GM19452 (cell line): ENCODE measurements at regions not wholly inside any gene's neighbourhood (a gene's known extent, or its start where the extent isn't known, plus 50 kb on each side); places are given as distances from the start of the nearest gene placed in this dataset.
A peak's percentile ranks its signal among the peaks of the same experiment; 100 is the strongest.
"Not testable (repeated sequence)": the region's sequence is repeated elsewhere in the genome, so short reads cannot be mapped to it uniquely, and the experiment has no call there.

Source experiments
- ATAC-seq: cut with Tn5 transposase; IDR thresholded peaks from one replicate; pipeline ENCODE4 v1.9.1; 2021; ENCODE audit not compliant: unreplicated experiment

- ATAC-seq: no peak
These were observed 63.4 kb upstream of the NAMPT start for GRCh38 chr7:106348231-106348630.

- no peak for ATAC-seq
These were observed 62.5 kb upstream of the NAMPT start for GRCh38 chr7:106347229-106347833.

- peak; percentile 91 for ATAC-seq
These were observed 62.0 kb upstream of the NAMPT start for GRCh38 chr7:106346678-106347217.

- no peak for ATAC-seq
These were observed 61.4 kb upstream of the NAMPT start for GRCh38 chr7:106346167-106346677.

GRCh38 chr7:106345421-106346166 lies 60.8 kb upstream of the NAMPT start:
- no peak for ATAC-seq

- ATAC-seq: no peak
These were observed 60.1 kb upstream of the NAMPT start for GRCh38 chr7:106344861-106345260.

GRCh38 chr7:106344211-106344610 lies 59.4 kb upstream of the NAMPT start:
- ATAC-seq: no peak

GRCh38 chr7:106342049-106342448 lies 57.3 kb upstream of the NAMPT start:
- not testable (repeated sequence) for ATAC-seq

- not testable (repeated sequence) for ATAC-seq
These were observed 55.4 kb upstream of the NAMPT start for GRCh38 chr7:106340247-106340596.

- no peak for ATAC-seq
These were observed 54.9 kb upstream of the NAMPT start for GRCh38 chr7:106339513-106340246.

GRCh38 chr7:106337754-106338153 lies 53.0 kb upstream of the NAMPT start:
- ATAC-seq: no peak

- no peak for ATAC-seq
These were observed 51.0 kb upstream of the NAMPT start for GRCh38 chr7:106335814-106336213.
